Prostate gland (tissue), 2 donors: ENCODE measurements at regions not wholly inside any gene's neighbourhood (a gene's known extent, or its start where the extent isn't known, plus 50 kb on each side); places are given as distances from the start of the nearest gene placed in this dataset.

Experiments
- DNase-seq: peaks from one replicate; pipeline ENCODE4 v3.0.0-alpha.2; 2019; ENCODE audit warnings: low spot score
- H3K27ac ChIP-seq, 2 donors: fragments of 200-600 bp; sonication (generic); 2 replicates each; pipeline ENCODE4 v1.5.1; 2017 to 2019
- H3K27me3 ChIP-seq: fragments of 200-600 bp; sonication (generic); replicated peaks from 2 replicates; pipeline ENCODE4 v1.5.1; 2019; ENCODE audit not compliant: insufficient read depth
- H3K36me3 ChIP-seq, 2 donors: fragments of 200-600 bp; sonication (generic); 1 replicate in 1 of 2; 2 replicates in 1 of 2; pipeline versions ENCODE4 v1.5.1 to v1.8.1; 2017 to 2019
- H3K4me1 ChIP-seq: fragments of 200-600 bp; sonication (generic); replicated peaks from 2 replicates; pipeline ENCODE4 v1.5.1; 2019
- H3K4me3 ChIP-seq, 2 donors: fragments of 200-600 bp; sonication (generic); 2 replicates each; pipeline ENCODE4 v1.5.1; 2017 to 2019
- H3K9me3 ChIP-seq: fragments of 200-600 bp; sonication (generic); 2 replicates; pipeline ENCODE4 v1.5.1; 2017
- POLR2A ChIP-seq: fragments of 450-650 bp; IDR thresholded peaks from one replicate; pipeline ENCODE4 v1.6.1; 2016; ENCODE audit warnings: antibody characterized with exemption, mild to moderate bottlenecking
- POLR2AphosphoS5 ChIP-seq: sonication (generic); formaldehyde crosslinking; IDR thresholded peaks from one replicate; pipeline ENCODE4 v1.6.1; 2017; ENCODE audit warnings: antibody characterized with exemption
- WGBS: methylation state at CpG from one replicate; pipeline ENCODE4 v1.1.5; 2018; 5-methylcytosine and 5-hydroxymethylcytosine counted together
- intact Hi-C: fragments of 100-400 bp; cut with DNase I; formaldehyde crosslinking; loops from one replicate; pipeline ENCODE4 v1.14.2; 2022
- TF ChIP-seq, protein P1 (sequence below), 4 experiments: fragments of 200-600 bp in 2 of 4; fragments of 450-650 bp in 2 of 4; sonication (generic) in 2 of 4; IDR thresholded peaks; 1 replicate in 3 of 4; 2 replicates in 1 of 4; pipeline ENCODE4 v1.5.1; 2016 to 2019; ENCODE audit warnings: antibody characterized with exemption in 4 of 4, mild to moderate bottlenecking in 2 of 4, moderate library complexity in 2 of 4

DNA sequence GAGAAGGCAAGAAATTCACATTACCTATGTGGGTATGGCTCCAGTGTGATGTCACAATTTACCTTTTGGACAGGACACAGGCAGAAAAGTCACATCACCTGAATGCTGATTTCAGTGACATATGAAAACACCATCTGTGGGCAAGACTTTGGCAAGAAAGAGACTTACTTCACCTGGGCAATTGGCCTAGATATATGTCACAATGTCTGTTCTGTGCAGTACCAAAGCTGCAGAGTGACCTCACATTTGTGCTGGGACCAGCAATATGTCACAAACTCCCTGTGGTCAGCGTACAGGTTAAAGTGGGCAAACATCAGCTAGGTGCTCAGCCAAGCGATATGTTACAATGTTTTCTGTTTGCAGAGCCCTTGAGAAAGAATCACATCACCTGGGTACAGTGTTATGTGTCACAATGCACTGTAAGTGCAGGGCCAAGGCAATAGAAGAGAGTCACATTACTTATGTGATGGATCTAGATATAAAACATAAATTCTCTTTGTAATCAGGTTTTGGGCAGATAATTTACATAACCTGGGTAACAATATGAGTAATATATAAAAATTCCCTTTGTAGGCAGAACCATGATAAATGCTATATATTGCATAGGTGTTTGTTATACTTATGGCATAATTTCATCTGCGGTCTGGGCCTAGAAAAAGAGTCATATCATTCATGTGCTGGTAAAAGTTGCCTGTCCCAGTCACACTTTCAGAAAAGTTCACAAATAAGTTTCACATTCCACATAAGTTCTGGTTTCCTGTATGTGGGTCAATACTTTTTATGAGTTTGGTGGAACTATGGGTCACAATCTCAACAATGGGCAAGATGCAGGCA, 949.4 kb upstream of the AMELY start:
- no peaks in the 10 kb centered on the region for H3K4me1 ChIP-seq
- no peaks in the 10 kb centered on the region for H3K36me3 ChIP-seq
- intact Hi-C loops: no loop called here
- H3K27ac ChIP-seq: no peak overlapping the region
- no peaks in the 10 kb centered on the region for H3K27me3 ChIP-seq
- no peak for DNase-seq
- H3K9me3 ChIP-seq: no peaks in the 10 kb centered on the region
- H3K4me3 ChIP-seq: no peak overlapping the region
- 71% methylated on average over 2 of the region's 3 CpGs for WGBS
- TF ChIP-seq POLR2AphosphoS5 (no peak), POLR2A (no peak)
- TF ChIP-seq, protein P1, sequence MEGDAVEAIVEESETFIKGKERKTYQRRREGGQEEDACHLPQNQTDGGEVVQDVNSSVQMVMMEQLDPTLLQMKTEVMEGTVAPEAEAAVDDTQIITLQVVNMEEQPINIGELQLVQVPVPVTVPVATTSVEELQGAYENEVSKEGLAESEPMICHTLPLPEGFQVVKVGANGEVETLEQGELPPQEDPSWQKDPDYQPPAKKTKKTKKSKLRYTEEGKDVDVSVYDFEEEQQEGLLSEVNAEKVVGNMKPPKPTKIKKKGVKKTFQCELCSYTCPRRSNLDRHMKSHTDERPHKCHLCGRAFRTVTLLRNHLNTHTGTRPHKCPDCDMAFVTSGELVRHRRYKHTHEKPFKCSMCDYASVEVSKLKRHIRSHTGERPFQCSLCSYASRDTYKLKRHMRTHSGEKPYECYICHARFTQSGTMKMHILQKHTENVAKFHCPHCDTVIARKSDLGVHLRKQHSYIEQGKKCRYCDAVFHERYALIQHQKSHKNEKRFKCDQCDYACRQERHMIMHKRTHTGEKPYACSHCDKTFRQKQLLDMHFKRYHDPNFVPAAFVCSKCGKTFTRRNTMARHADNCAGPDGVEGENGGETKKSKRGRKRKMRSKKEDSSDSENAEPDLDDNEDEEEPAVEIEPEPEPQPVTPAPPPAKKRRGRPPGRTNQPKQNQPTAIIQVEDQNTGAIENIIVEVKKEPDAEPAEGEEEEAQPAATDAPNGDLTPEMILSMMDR (IDR thresholded peaks at IDR 0.05): no peak

DNA sequence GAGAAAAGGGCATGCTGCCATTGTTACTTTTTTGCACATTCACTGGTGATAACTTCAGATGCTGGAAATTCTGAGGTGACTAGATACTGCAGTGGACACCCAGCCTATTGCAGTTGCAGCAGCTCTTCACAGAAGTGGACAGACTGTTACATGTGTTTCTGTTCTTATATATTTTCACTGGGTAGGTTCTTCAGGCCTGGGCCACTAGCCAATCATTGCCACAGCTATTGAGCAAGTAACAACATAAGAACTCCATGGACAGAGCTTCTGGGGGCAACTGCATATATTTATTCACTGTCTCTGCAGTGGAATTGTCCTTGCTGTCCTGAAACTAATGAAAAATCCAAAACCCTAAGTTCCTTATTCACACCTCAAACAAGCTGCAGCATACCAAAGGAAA, 938.6 kb upstream of the AMELY start:
- H3K4me3 ChIP-seq: no peak overlapping the region
- TF ChIP-seq, protein P1 (IDR thresholded peaks at IDR 0.05): no peak
- no peak for TF ChIP-seq POLR2AphosphoS5
- no peak for TF ChIP-seq POLR2A
- no peaks in the 10 kb centered on the region for H3K4me1 ChIP-seq
- no peaks in the 10 kb centered on the region for H3K36me3 ChIP-seq
- no peaks in the 10 kb centered on the region for H3K9me3 ChIP-seq
- DNase-seq: no peak
- H3K27ac ChIP-seq: no peak overlapping the region
- no peaks in the 10 kb centered on the region for H3K27me3 ChIP-seq
- intact Hi-C loops: no loop called here

DNA sequence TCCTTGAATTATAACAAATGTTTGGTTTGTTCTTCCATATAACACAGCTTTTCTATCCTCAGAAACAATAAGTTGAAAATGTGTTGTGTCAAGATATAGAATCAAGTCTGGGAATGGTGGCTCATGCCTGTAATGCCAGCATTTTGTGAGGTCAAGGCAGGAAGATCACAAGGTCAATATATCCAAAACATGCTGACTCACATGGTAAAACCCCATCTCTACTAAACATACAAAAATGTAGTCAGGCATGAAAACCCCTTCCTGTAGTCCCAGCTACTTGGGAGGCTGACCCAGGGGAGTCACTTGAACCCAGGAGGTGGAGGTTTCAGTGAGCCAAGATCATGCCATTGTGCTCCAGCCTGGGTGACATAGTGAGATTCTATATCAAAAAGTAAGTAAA, 934.2 kb upstream of the AMELY start:
- Histone ChIP-seq H3K27ac (no peak overlapping the region), H3K4me3 (no peak overlapping the region), H3K36me3 (no peaks in the 10 kb centered on the region), H3K4me1 (no peaks in the 10 kb centered on the region), H3K9me3 (no peaks in the 10 kb centered on the region), H3K27me3 (no peaks in the 10 kb centered on the region)
- no peak for DNase-seq
- TF ChIP-seq POLR2AphosphoS5: no peak
- TF ChIP-seq, protein P1 (IDR thresholded peaks at IDR 0.05): no peak
- TF ChIP-seq POLR2A: no peak
- intact Hi-C loops: no loop called here

DNA sequence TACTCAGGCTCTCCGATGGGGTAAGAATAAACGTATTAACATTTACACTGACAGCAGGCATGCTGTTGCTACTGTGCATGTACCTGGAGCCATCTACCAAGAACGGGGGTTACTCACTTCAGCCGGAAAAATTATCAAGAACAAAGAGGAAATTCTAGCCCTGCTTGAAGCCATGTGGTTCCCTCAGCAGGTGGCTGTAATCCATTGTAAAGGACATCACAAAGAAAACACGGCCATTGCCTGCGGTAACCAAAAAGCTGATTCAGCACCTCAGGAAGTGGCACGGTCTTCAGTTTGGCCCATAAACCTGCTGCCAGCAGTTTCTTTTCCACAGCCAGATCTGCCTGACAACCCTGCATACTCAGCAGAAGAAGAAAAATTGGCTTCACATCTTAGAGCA, 925.5 kb upstream of the AMELY start:
- Histone ChIP-seq H3K9me3 (no peaks in the 10 kb centered on the region), H3K27me3 (no peaks in the 10 kb centered on the region), H3K4me1 (no peaks in the 10 kb centered on the region), H3K4me3 (no peak overlapping the region), H3K36me3 (no peaks in the 10 kb centered on the region), H3K27ac (no peak overlapping the region)
- DNase-seq: peak; percentile 7
- intact Hi-C loops: no loop called here
- TF ChIP-seq, protein P1 (IDR thresholded peaks at IDR 0.05): no peak
- TF ChIP-seq POLR2AphosphoS5 (no peak), POLR2A (no peak)
- 7% methylated on average over 7 of the region's 7 CpGs for WGBS

DNA sequence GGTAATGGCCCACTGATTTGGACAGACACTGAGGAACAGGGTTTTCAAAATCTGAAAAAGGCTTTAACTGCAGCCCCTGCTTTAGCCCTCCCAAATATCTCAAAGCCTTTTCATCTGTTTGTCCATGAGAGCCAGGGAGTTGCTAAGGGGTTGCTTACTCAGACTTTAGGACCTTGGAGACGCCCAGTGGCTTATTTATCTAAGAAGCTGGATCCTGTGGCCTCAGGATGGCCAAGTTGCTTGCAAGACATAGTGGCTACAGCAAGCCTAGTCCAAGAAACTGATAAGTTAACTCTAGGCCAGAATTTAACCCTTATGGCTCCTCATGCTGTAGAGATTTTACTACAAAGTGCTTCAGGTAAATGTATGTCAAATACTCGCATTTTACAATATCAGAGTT, 924.8 kb upstream of the AMELY start:
- no peak overlapping the region for H3K4me3 ChIP-seq
- H3K36me3 ChIP-seq: no peaks in the 10 kb centered on the region
- no peaks in the 10 kb centered on the region for H3K4me1 ChIP-seq
- DNase-seq: no peak
- intact Hi-C loops: no loop called here
- 68% methylated on average over 2 of the region's 2 CpGs for WGBS
- H3K27ac ChIP-seq: no peak overlapping the region
- H3K9me3 ChIP-seq: no peaks in the 10 kb centered on the region
- TF ChIP-seq POLR2A (no peak), POLR2AphosphoS5 (no peak)
- TF ChIP-seq, protein P1 (IDR thresholded peaks at IDR 0.05): no peak
- H3K27me3 ChIP-seq: no peaks in the 10 kb centered on the region
